SK-N-SH (cell line): ENCODE measurements at regions not wholly inside any gene's neighbourhood (a gene's known extent, or its start where the extent isn't known, plus 50 kb on each side); places are given as distances from the start of the nearest gene placed in this dataset.

Source experiments
- CTCF ChIA-PET: fragments of 300-600, 350-600 bp; formaldehyde crosslinking; extraction: SDS; loops from one replicate; lab custom pipeline; 2021; lab: Yijun Ruan, JAX
- POLR2A ChIA-PET: fragments of 350-600 bp; sonication (Branson Sonifier 250); formaldehyde crosslinking; extraction: SDS; loops from one replicate; lab custom pipeline; 2020; ENCODE audit warnings: antibody characterized with exemption, inconsistent platforms; lab: Yijun Ruan, JAX
- DNase-seq: peaks from one replicate; pipeline ENCODE4 v3.0.0; 2012
- H2AFZ ChIP-seq: fragments of 200-600 bp; sonication (generic); 2 replicates; pipeline ENCODE4 v1.8.1; 2016; ENCODE audit warnings: antibody characterized with exemption, mild to moderate bottlenecking, low read depth
- H3F3A ChIP-seq: fragments of 200-600 bp; sonication (generic); replicated peaks from 2 replicates; pipeline ENCODE3; 2016; ENCODE audit warnings: antibody characterized with exemption, mild to moderate bottlenecking; ENCODE audit not compliant: insufficient read depth
- H3K27ac ChIP-seq, 2 experiments: fragments of 200-500 bp in 1 of 2; fragments of 200-600 bp in 1 of 2; sonication (Bioruptor generic) in 1 of 2; sonication (generic), shearing (Covaris generic) in 1 of 2; 2 replicates each; pipeline versions ENCODE4 v1.5.1 to v1.6.1; 2014 to 2016; ENCODE audit warnings: low read depth in 2 of 2, inconsistent platforms in 1 of 2, low read length in 1 of 2, mild to moderate bottlenecking in 1 of 2, mixed read lengths in 1 of 2
- H3K27me3 ChIP-seq: fragments of 200-600 bp; sonication (generic), shearing (Covaris generic); 2 replicates; pipeline ENCODE4 v1.6.1; 2016; ENCODE audit warnings: mixed run types; ENCODE audit not compliant: insufficient read depth
- H3K36me3 ChIP-seq, 2 experiments: fragments of 200-500 bp in 1 of 2; fragments of 200-600 bp in 1 of 2; sonication (Bioruptor generic) in 1 of 2; sonication (generic) in 1 of 2; replicated peaks in 1 of 2; 2 replicates each; pipeline versions ENCODE3 to v1.5.1; 2014 to 2016; ENCODE audit warnings: low read length in 1 of 2, mild to moderate bottlenecking in 1 of 2; ENCODE audit not compliant: insufficient read depth in 2 of 2, control insufficient read depth in 1 of 2
- H3K4me1 ChIP-seq, 2 experiments: fragments of 200-500 bp in 1 of 2; fragments of 200-600 bp in 1 of 2; sonication (Bioruptor generic) in 1 of 2; sonication (generic), shearing (Covaris generic) in 1 of 2; 2 replicates each; pipeline versions ENCODE4 v1.5.1 to v1.6.1; 2014 to 2016; ENCODE audit warnings: low read depth in 1 of 2, low read length in 1 of 2, mixed run types in 1 of 2; ENCODE audit not compliant: insufficient read depth in 2 of 2, control insufficient read depth in 1 of 2
- H3K4me2 ChIP-seq: fragments of 200-600 bp; sonication (generic), shearing (Covaris generic); 2 replicates; pipeline ENCODE4 v1.6.1; 2017; ENCODE audit warnings: mixed run types
- H3K4me3 ChIP-seq, 2 experiments: fragments of 200-500 bp in 1 of 2; fragments of 200-600 bp in 1 of 2; sonication (Bioruptor generic) in 1 of 2; sonication (generic), shearing (Covaris generic) in 1 of 2; 2 replicates each; pipeline versions ENCODE4 v1.5.1 to v1.8.1; 2014 to 2016; ENCODE audit warnings: low read depth in 2 of 2, inconsistent platforms in 1 of 2, low read length in 1 of 2, mild to moderate bottlenecking in 1 of 2, mixed read lengths in 1 of 2, moderate library complexity in 1 of 2
- H3K79me2 ChIP-seq: fragments of 200-600 bp; sonication (generic); 2 replicates; pipeline ENCODE4 v1.8.1; 2017; ENCODE audit warnings: mild to moderate bottlenecking; ENCODE audit not compliant: insufficient read depth
- H3K9ac ChIP-seq: fragments of 200-600 bp; sonication (generic); 2 replicates; pipeline ENCODE4 v1.6.1; 2017; ENCODE audit warnings: mixed run types
- H3K9me2 ChIP-seq: fragments of 200-600 bp; sonication (generic); 2 replicates; pipeline ENCODE4 v1.6.1; 2017; ENCODE audit warnings: mixed run types
- H3K9me3 ChIP-seq: fragments of 200-600 bp; sonication (generic); 2 replicates; pipeline ENCODE4 v1.6.1; 2017; ENCODE audit warnings: mixed run types, mild to moderate bottlenecking, moderate library complexity
- H4K20me1 ChIP-seq: fragments of 200-600 bp; sonication (generic); 2 replicates; pipeline ENCODE4 v1.6.1; 2017; ENCODE audit warnings: mild to moderate bottlenecking, mixed run types; ENCODE audit not compliant: insufficient read depth
- CHD2 ChIP-seq: fragments of 150-350 bp; IDR thresholded peaks from 2 replicates; pipeline ENCODE4 v1.6.1; 2018; ENCODE audit warnings: low read length; ENCODE audit not compliant: partially characterized antibody
- EP300 ChIP-seq, 2 experiments: IDR thresholded peaks; 2 replicates each; pipeline versions ENCODE4 v1.4.0 to v1.6.1; 2012; ENCODE audit warnings: borderline replicate concordance in 1 of 2, low read depth in 1 of 2, low read length in 1 of 2
- FOXM1 ChIP-seq: IDR thresholded peaks from 2 replicates; pipeline ENCODE4 v1.4.0; 2012; ENCODE audit warnings: low read depth, mild to moderate bottlenecking
- GABPA ChIP-seq: IDR thresholded peaks from 2 replicates; pipeline ENCODE4 v1.4.0; 2012; ENCODE audit warnings: low read depth, mild to moderate bottlenecking
- MAX ChIP-seq: IDR thresholded peaks from 2 replicates; pipeline ENCODE4 v1.4.0; 2012; ENCODE audit warnings: low read depth
- MEF2A ChIP-seq: IDR thresholded peaks from 2 replicates; pipeline ENCODE4 v1.4.0; 2012; ENCODE audit warnings: low read depth, borderline replicate concordance
- MXI1 ChIP-seq: IDR thresholded peaks from 2 replicates; pipeline ENCODE4 v1.6.1; 2012; ENCODE audit warnings: mild to moderate bottlenecking, low read depth, low read length, improper control_type of control experiment
- NRF1 ChIP-seq: IDR thresholded peaks from 2 replicates; pipeline ENCODE4 v1.6.1; 2012; ENCODE audit warnings: low read depth, mild to moderate bottlenecking, low read length
- PBX3 ChIP-seq: IDR thresholded peaks from 2 replicates; pipeline ENCODE4; 2012
- POLR2AphosphoS5 ChIP-seq: IDR thresholded peaks from 2 replicates; pipeline ENCODE4 v1.6.1; 2012; ENCODE audit warnings: low read depth, low read length
- RAD21 ChIP-seq: IDR thresholded peaks from 2 replicates; pipeline ENCODE4 v1.6.1; 2012; ENCODE audit warnings: mild to moderate bottlenecking, low read length
- RCOR1 ChIP-seq: fragments of 150-350 bp; IDR thresholded peaks from 2 replicates; pipeline ENCODE4 v1.6.1; 2017; ENCODE audit warnings: antibody characterized with exemption, low read length
- RFX5 ChIP-seq: IDR thresholded peaks from 2 replicates; pipeline ENCODE4 v1.6.1; 2012; ENCODE audit warnings: mild to moderate bottlenecking, improper control_type of control experiment, low read length
- SMC3 ChIP-seq: IDR thresholded peaks from 2 replicates; pipeline ENCODE4 v1.6.1; 2012; ENCODE audit warnings: low read depth, low read length, improper control_type of control experiment
- TCF12 ChIP-seq: IDR thresholded peaks from 2 replicates; pipeline ENCODE4 v1.4.0; 2012
- USF1 ChIP-seq: IDR thresholded peaks from 2 replicates; pipeline ENCODE4 v1.4.0; 2012; ENCODE audit warnings: low read depth, borderline replicate concordance
- YY1 ChIP-seq: IDR thresholded peaks from 2 replicates; pipeline ENCODE4 v1.4.0; 2012; ENCODE audit warnings: low read depth, mild to moderate bottlenecking
- WGBS: methylation state at CpG from one replicate; pipeline ENCODE4 v1.1.6; 2017; ENCODE audit warnings: low lambda C conversion rate; 5-methylcytosine and 5-hydroxymethylcytosine counted together
- TF ChIP-seq, protein P1 (sequence below): fragments of 200-600 bp; sonication (generic); IDR thresholded peaks from 2 replicates; pipeline ENCODE4 v1.6.1; 2017; ENCODE audit warnings: antibody characterized with exemption, mild to moderate bottlenecking, moderate library complexity
- TF ChIP-seq, protein P2 (sequence below): fragments of 150-350 bp; IDR thresholded peaks from 2 replicates; pipeline ENCODE4 v1.6.1; 2017; ENCODE audit warnings: antibody characterized with exemption, low read length, low read depth, borderline replicate concordance

GRCh38 chr12:111303531-111303930 lies 65.4 kb downstream of the PHETA1 start:
- Histone ChIP-seq H4K20me1 (no peaks in the 10 kb centered on the region), H3K9ac (no peak overlapping the region), H3K27me3 (no peaks in the 10 kb centered on the region; the same call in 1 of the 2 replicates), H3K4me1 (peaks cover 0 to 2% of the 10 kb centered on the region in 2 experiments; a peak in 1 of 4 replicates), H3K9me2 (no peaks in the 10 kb centered on the region), H3K4me2 (no peak overlapping the region), H2AFZ (no peak overlapping the region), H3K36me3 (no peaks in the 10 kb centered on the region), H3K79me2 (no peaks in the 10 kb centered on the region), H3F3A (no peaks in the 10 kb centered on the region), H3K27ac (no peak overlapping the region), H3K9me3 (peaks cover 9% of the 10 kb centered on the region; the same call in 1 of the 2 replicates), H3K4me3 (no peak overlapping the region)
- no peak for TF ChIP-seq YY1
- TF ChIP-seq GABPA, result no peak
- TF ChIP-seq NRF1, result no peak
- TF ChIP-seq POLR2AphosphoS5, result no peak
- no peak for TF ChIP-seq FOXM1
- no peak for TF ChIP-seq USF1
- TF ChIP-seq MEF2A, result no peak
- TF ChIP-seq MAX, result no peak
- ChIA-PET POLR2A (interaction anchor here (0.5 kb wide), 1 partner anchor 346 kb away, joined by 3 read pairs; no protein-coding TSS in a partner anchor), CTCF (interaction anchor here (1.0 to 1.8 kb wide), 5 partner anchors 10 to 279 kb away, joined by 3 to 11 read pairs (median 6); no protein-coding TSS in a partner anchor)
- WGBS, result 22% methylated on average over 3 of the region's 3 CpGs
- no peak for DNase-seq

GRCh38 chr12:111298582-111299436 lies 70.1 kb downstream of the PHETA1 start:
- peak; percentile 90 for DNase-seq

More at GRCh38 chr12:111298582-111299436, 70.1 kb downstream of the PHETA1 start:
- Histone ChIP-seq H3K9me2 (no peaks in the 10 kb centered on the region), H3K36me3 (no peaks in the 10 kb centered on the region), H4K20me1 (no peaks in the 10 kb centered on the region), H3K27ac (no peak overlapping the region), H3K9ac (no peak overlapping the region), H3F3A (no peaks in the 10 kb centered on the region), H3K79me2 (no peaks in the 10 kb centered on the region), H3K4me3 (peak overlapping the region in 1 of 2 experiments; percentile 35; a peak in 1 of 4 replicates), H3K4me2 (no peak overlapping the region), H3K9me3 (no peaks in the 10 kb centered on the region), H3K27me3 (no peaks in the 10 kb centered on the region; the same call in 1 of the 2 replicates), H2AFZ (no peak overlapping the region), H3K4me1 (peaks cover 0 to 3% of the 10 kb centered on the region in 2 experiments; a peak in 1 of 4 replicates)
- POLR2A ChIA-PET, result no interaction called here
- 39% methylated on average over 11 of the region's 14 CpGs for WGBS
- CTCF ChIA-PET, result interaction anchor here (0.6 to 5.1 kb wide), 80 partner anchors 9 to 403 kb away, joined by 3 to 75 read pairs (median 4); partner anchors contain the start of gene CUX2
- TF ChIP-seq SMC3 (peak; percentile 95), RCOR1 (no peak), RFX5 (no peak), RAD21 (peak; percentile 84), MXI1 (0 out of 2 replicates have a peak, but pooled peaks have one; percentile 44), CHD2 (peak; percentile 24), TCF12 (no peak), PBX3 (no peak), EP300 (IDR thresholded peaks at IDR 0.05; ENCODE audit: borderline replicate concordance in 1 of 2, low read depth in 1 of 2, low read length in 1 of 2) (no peak)
- TF ChIP-seq, protein P1, sequence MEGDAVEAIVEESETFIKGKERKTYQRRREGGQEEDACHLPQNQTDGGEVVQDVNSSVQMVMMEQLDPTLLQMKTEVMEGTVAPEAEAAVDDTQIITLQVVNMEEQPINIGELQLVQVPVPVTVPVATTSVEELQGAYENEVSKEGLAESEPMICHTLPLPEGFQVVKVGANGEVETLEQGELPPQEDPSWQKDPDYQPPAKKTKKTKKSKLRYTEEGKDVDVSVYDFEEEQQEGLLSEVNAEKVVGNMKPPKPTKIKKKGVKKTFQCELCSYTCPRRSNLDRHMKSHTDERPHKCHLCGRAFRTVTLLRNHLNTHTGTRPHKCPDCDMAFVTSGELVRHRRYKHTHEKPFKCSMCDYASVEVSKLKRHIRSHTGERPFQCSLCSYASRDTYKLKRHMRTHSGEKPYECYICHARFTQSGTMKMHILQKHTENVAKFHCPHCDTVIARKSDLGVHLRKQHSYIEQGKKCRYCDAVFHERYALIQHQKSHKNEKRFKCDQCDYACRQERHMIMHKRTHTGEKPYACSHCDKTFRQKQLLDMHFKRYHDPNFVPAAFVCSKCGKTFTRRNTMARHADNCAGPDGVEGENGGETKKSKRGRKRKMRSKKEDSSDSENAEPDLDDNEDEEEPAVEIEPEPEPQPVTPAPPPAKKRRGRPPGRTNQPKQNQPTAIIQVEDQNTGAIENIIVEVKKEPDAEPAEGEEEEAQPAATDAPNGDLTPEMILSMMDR, result peak; percentile 80
- TF ChIP-seq, protein P2, sequence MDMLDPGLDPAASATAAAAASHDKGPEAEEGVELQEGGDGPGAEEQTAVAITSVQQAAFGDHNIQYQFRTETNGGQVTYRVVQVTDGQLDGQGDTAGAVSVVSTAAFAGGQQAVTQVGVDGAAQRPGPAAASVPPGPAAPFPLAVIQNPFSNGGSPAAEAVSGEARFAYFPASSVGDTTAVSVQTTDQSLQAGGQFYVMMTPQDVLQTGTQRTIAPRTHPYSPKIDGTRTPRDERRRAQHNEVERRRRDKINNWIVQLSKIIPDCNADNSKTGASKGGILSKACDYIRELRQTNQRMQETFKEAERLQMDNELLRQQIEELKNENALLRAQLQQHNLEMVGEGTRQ, result no peak
